HG03469 (cell line): ENCODE measurements at regions not wholly inside any gene's neighbourhood (a gene's known extent, or its start where the extent isn't known, plus 50 kb on each side); places are given as distances from the start of the nearest gene placed in this dataset.

Experiments used
- ATAC-seq: cut with Tn5 transposase; IDR thresholded peaks from one replicate; pipeline ENCODE4 v1.9.1; 2021; ENCODE audit warnings: mild to moderate bottlenecking, moderate library complexity, moderate number of reproducible peaks; ENCODE audit not compliant: unreplicated experiment

- no peak for ATAC-seq
Observed at GRCh38 chr11:79919350-79919749, 478.5 kb upstream of the TENM4 start.

GRCh38 chr11:79918846-79919245 is 478.0 kb upstream of the TENM4 start:
- no peak for ATAC-seq

GRCh38 chr11:79906164-79906563 is 465.3 kb upstream of the TENM4 start:
- ATAC-seq = no peak

GRCh38 chr11:79902493-79902892 is 461.7 kb upstream of the TENM4 start:
- ATAC-seq = no peak

GRCh38 chr11:79897896-79898295 is 457.1 kb upstream of the TENM4 start:
- ATAC-seq = no peak

- ATAC-seq = no peak
Observed at GRCh38 chr11:79896258-79896657, 455.4 kb upstream of the TENM4 start.

GRCh38 chr11:79894111-79894510 is 453.3 kb upstream of the TENM4 start:
- ATAC-seq = no peak

- ATAC-seq = no peak
Observed at GRCh38 chr11:79890272-79890671, 449.4 kb upstream of the TENM4 start.

- ATAC-seq = no peak
Observed at GRCh38 chr11:79864882-79865281, 424.1 kb upstream of the TENM4 start.

- no peak for ATAC-seq
Observed at GRCh38 chr11:79860336-79860735, 419.5 kb upstream of the TENM4 start.

- ATAC-seq = no peak
Observed at GRCh38 chr11:79857377-79858214, 416.8 kb upstream of the TENM4 start.

GRCh38 chr11:79852176-79852575 is 411.3 kb upstream of the TENM4 start:
- ATAC-seq = no peak

- no peak for ATAC-seq
Observed at GRCh38 chr11:79845002-79845709, 404.3 kb upstream of the TENM4 start.

GRCh38 chr11:79834015-79834414 is 393.2 kb upstream of the TENM4 start:
- no peak for ATAC-seq

GRCh38 chr11:79830446-79830845 is 389.6 kb upstream of the TENM4 start:
- ATAC-seq = no peak

GRCh38 chr11:79829891-79830290 is 389.1 kb upstream of the TENM4 start:
- no peak for ATAC-seq

- no peak for ATAC-seq
Observed at GRCh38 chr11:79822766-79823165, 381.9 kb upstream of the TENM4 start.

- no peak for ATAC-seq
Observed at GRCh38 chr11:79813551-79813950, 372.7 kb upstream of the TENM4 start.

- no peak for ATAC-seq
Observed at GRCh38 chr11:79809487-79809886, 368.7 kb upstream of the TENM4 start.

- no peak for ATAC-seq
Observed at GRCh38 chr11:79807506-79807905, 366.7 kb upstream of the TENM4 start.

GRCh38 chr11:79796704-79797103 is 355.9 kb upstream of the TENM4 start:
- no peak for ATAC-seq
